ENCODE measurements at regions not wholly inside any gene's neighbourhood (a gene's known extent, or its start where the extent isn't known, plus 50 kb on each side); places are given as distances from the start of the nearest gene placed in this dataset.

GRCh38 chr4:175531405-175532091, 280.5 kb downstream of the GPM6A start:
- BruUV-seq (replicated peaks) = no TSS peak
- peaks cover 6% of the 10 kb centered on the region for H3K4me1 Mint-ChIP-seq (ENCODE audit: insufficient read depth, unreplicated experiment)
- POLR2A ChIA-PET = no interaction called here
- no peaks in the 10 kb centered on the region for H3K27me3 Mint-ChIP-seq (ENCODE audit: insufficient read depth, unreplicated experiment)
- CTCF ChIA-PET = interaction anchor here (0.5 to 1.2 kb wide), 6 partner anchors 9 to 768 kb away, joined by 3 to 4 read pairs (median 3); no protein-coding TSS in a partner anchor
- H3K27ac Mint-ChIP-seq (ENCODE audit: low read depth, unreplicated experiment) = peak overlapping the region; percentile 17
- intact Hi-C loops (cut with micrococcal nuclease) = loop anchor here (10.0 kb wide), 4 partner anchors 247 to 1167 kb away; no protein-coding TSS in a partner anchor
- H3K4me3 Mint-ChIP-seq (ENCODE audit: unreplicated experiment) = no peak overlapping the region
- no peak for TF ChIP-seq CTCF (IDR thresholded peaks at IDR 0.05; ENCODE audit: unreplicated experiment)
- no peaks in the 10 kb centered on the region for H3K36me3 Mint-ChIP-seq (ENCODE audit: insufficient read depth, unreplicated experiment)
- peak; percentile 38 for DNase-seq (ENCODE audit: unreplicated experiment)
- peaks cover 8% of the 10 kb centered on the region for H3K9me3 Mint-ChIP-seq (ENCODE audit: unreplicated experiment)

GRCh38 chr4:175536852-175537453, 275.1 kb downstream of the GPM6A start:
- no TSS peak for BruUV-seq (replicated peaks)
- no peaks in the 10 kb centered on the region for H3K36me3 Mint-ChIP-seq (ENCODE audit: insufficient read depth, unreplicated experiment)
- no peaks in the 10 kb centered on the region for H3K27me3 Mint-ChIP-seq (ENCODE audit: insufficient read depth, unreplicated experiment)
- H3K4me1 Mint-ChIP-seq (ENCODE audit: insufficient read depth, unreplicated experiment) = peaks cover 6% of the 10 kb centered on the region
- peak; percentile 63 for TF ChIP-seq CTCF (IDR thresholded peaks at IDR 0.05; ENCODE audit: unreplicated experiment)
- POLR2A ChIA-PET = interaction anchor here (2.1 kb wide), 1 partner anchor 773 kb away, joined by 8 read pairs; no protein-coding TSS in a partner anchor
- peak; percentile 72 for DNase-seq (ENCODE audit: unreplicated experiment)
- H3K9me3 Mint-ChIP-seq (ENCODE audit: unreplicated experiment) = peaks cover 3% of the 10 kb centered on the region
- intact Hi-C loops (cut with micrococcal nuclease) = loop anchor here (1.0 to 10.0 kb wide), 9 partner anchors 118 to 1172 kb away; partner anchors contain the start of gene GLRA3
- H3K27ac Mint-ChIP-seq (ENCODE audit: low read depth, unreplicated experiment) = no peak overlapping the region
- H3K4me3 Mint-ChIP-seq (ENCODE audit: unreplicated experiment) = no peak overlapping the region
- CTCF ChIA-PET = interaction anchor here (0.6 to 3.7 kb wide), 24 partner anchors 10 to 1178 kb away, joined by 3 to 51 read pairs (median 4); no protein-coding TSS in a partner anchor

DNA sequence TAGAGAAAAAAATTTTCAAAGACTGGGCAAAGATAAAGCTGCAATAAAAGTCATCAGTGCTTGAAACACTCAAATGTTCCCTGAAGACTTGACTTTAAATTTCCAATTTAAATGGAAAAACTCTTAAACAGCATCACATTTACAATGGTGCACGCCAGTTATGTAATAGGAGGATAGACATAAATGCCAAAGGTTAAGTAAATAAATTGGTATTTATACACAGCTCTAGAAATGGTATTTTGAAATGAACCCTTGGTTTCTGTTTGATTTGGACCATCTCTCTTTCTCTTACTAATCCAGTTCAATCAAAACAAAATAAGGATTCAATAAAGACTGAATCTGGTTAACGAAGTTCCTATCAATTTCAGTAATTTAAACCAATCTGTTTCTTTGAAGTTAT, 272.6 kb downstream of the GPM6A start:
- no peaks in the 10 kb centered on the region for H3K36me3 Mint-ChIP-seq (ENCODE audit: insufficient read depth, unreplicated experiment)
- CTCF ChIA-PET = no interaction called here
- H3K27ac Mint-ChIP-seq (ENCODE audit: low read depth, unreplicated experiment) = no peak overlapping the region
- intact Hi-C loops (cut with micrococcal nuclease) = loop anchor here (5.0 to 10.0 kb wide), 5 partner anchors 255 to 1175 kb away; partner anchors contain the start of gene GLRA3
- no TSS peak for BruUV-seq (replicated peaks)
- no peak for DNase-seq (ENCODE audit: unreplicated experiment)
- peaks cover 6% of the 10 kb centered on the region for H3K4me1 Mint-ChIP-seq (ENCODE audit: insufficient read depth, unreplicated experiment)
- no peak overlapping the region for H3K4me3 Mint-ChIP-seq (ENCODE audit: unreplicated experiment)
- H3K9me3 Mint-ChIP-seq (ENCODE audit: unreplicated experiment) = no peaks in the 10 kb centered on the region
- POLR2A ChIA-PET = no interaction called here
- TF ChIP-seq CTCF (IDR thresholded peaks at IDR 0.05; ENCODE audit: unreplicated experiment) = no peak
- H3K27me3 Mint-ChIP-seq (ENCODE audit: insufficient read depth, unreplicated experiment) = no peaks in the 10 kb centered on the region

DNA sequence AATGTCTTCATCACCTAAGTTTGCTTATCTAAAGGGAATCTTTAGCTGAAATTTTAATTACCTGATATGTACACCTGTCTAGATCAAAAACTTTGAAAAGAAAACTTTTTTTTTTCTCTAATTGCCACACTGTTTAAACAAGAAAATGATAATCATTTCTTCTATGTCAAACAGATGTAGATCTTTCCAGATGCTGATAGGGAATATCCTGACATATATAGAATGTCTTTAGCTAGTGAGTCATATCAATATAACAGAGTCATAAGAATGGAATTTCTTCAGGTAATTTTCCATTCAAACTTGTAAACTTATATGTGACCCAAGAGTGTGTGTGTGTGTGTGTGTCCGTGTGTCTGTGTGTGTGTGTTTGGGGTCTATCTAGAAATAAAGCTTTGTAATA, 271.9 kb downstream of the GPM6A start:
- no TSS peak for BruUV-seq (replicated peaks)
- POLR2A ChIA-PET = no interaction called here
- H3K27me3 Mint-ChIP-seq (ENCODE audit: insufficient read depth, unreplicated experiment) = no peaks in the 10 kb centered on the region
- intact Hi-C loops (cut with micrococcal nuclease) = no loop called here
- no peak overlapping the region for H3K27ac Mint-ChIP-seq (ENCODE audit: low read depth, unreplicated experiment)
- H3K4me1 Mint-ChIP-seq (ENCODE audit: insufficient read depth, unreplicated experiment) = peaks cover 6% of the 10 kb centered on the region
- CTCF ChIA-PET = interaction anchor here (0.7 to 1.0 kb wide), 2 partner anchors 777 to 852 kb away, joined by 3 to 4 read pairs; no protein-coding TSS in a partner anchor
- TF ChIP-seq CTCF (IDR thresholded peaks at IDR 0.05; ENCODE audit: unreplicated experiment) = no peak
- no peaks in the 10 kb centered on the region for H3K9me3 Mint-ChIP-seq (ENCODE audit: unreplicated experiment)
- no peak overlapping the region for H3K4me3 Mint-ChIP-seq (ENCODE audit: unreplicated experiment)
- DNase-seq (ENCODE audit: unreplicated experiment) = peak; percentile 8
- no peaks in the 10 kb centered on the region for H3K36me3 Mint-ChIP-seq (ENCODE audit: insufficient read depth, unreplicated experiment)
